Muscle of leg (tissue), 3 donors: ENCODE measurements at regions not wholly inside any gene's neighbourhood (a gene's known extent, or its start where the extent isn't known, plus 50 kb on each side); places are given as distances from the start of the nearest gene placed in this dataset.
A peak's percentile ranks its signal among the peaks of the same experiment; 100 is the strongest.

Experiments
- DNase-seq: peaks from one replicate; pipeline ENCODE4 v3.0.0; 2013
- H3K27ac ChIP-seq: one replicate; pipeline ENCODE4 v1.5.1; 2013; ENCODE audit warnings: mild to moderate bottlenecking, low read length, control low read depth
- H3K27me3 ChIP-seq: one replicate; pipeline ENCODE4 v1.6.1; 2013; ENCODE audit warnings: low read length; ENCODE audit not compliant: control insufficient read depth, insufficient read depth
- H3K36me3 ChIP-seq: one replicate; pipeline ENCODE4 v1.6.1; 2013; ENCODE audit warnings: low read length; ENCODE audit not compliant: control insufficient read depth, insufficient read depth
- H3K4me1 ChIP-seq: one replicate; pipeline ENCODE4 v1.6.1; 2013; ENCODE audit warnings: low read length; ENCODE audit not compliant: control insufficient read depth, insufficient read depth
- H3K4me3 ChIP-seq: one replicate; pipeline ENCODE4 v1.5.1; 2013; ENCODE audit warnings: low read length, control low read depth
- H3K9me3 ChIP-seq: replicated peaks from 2 replicates; pipeline ENCODE4 v1.6.1; 2013; ENCODE audit warnings: low read depth, low read length; ENCODE audit not compliant: control insufficient read depth
- WGBS: methylation state at CpG from one replicate; pipeline ENCODE4 v1.1.5; 2013; ENCODE audit warnings: missing lambda C conversion rate; ENCODE audit not compliant: insufficient coverage; 5-methylcytosine and 5-hydroxymethylcytosine counted together

GRCh38 chr2:237158194-237158593 lies 72.5 kb downstream of the COPS8 start:
- no peak for DNase-seq
- no peaks in the 10 kb centered on the region for H3K9me3 ChIP-seq
- no peak overlapping the region for H3K4me3 ChIP-seq
- H3K27me3 ChIP-seq = no peaks in the 10 kb centered on the region
- no peak overlapping the region for H3K27ac ChIP-seq
- H3K36me3 ChIP-seq = no peaks in the 10 kb centered on the region
- WGBS = 91% methylated on average over 6 of the region's 7 CpGs
- H3K4me1 ChIP-seq = peaks cover 58% of the 10 kb centered on the region

- H3K4me3 ChIP-seq = no peak overlapping the region
- H3K27ac ChIP-seq = peak overlapping the region; percentile 44
- 87% methylated on average over 5 of the region's 10 CpGs for WGBS
- peak; percentile 85 for DNase-seq
- H3K9me3 ChIP-seq = no peaks in the 10 kb centered on the region
- no peaks in the 10 kb centered on the region for H3K36me3 ChIP-seq
- H3K4me1 ChIP-seq = peaks cover 56% of the 10 kb centered on the region
- H3K27me3 ChIP-seq = no peaks in the 10 kb centered on the region
These were observed 73.6 kb downstream of the COPS8 start for GRCh38 chr2:237159006-237159911.

- Histone ChIP-seq H3K9me3 (no peaks in the 10 kb centered on the region), H3K36me3 (no peaks in the 10 kb centered on the region), H3K4me1 (peaks cover 48% of the 10 kb centered on the region)
These were observed 74.7 kb downstream of the COPS8 start for GRCh38 chr2:237160271-237160919.

GRCh38 chr2:237161189-237161588 lies 75.5 kb downstream of the COPS8 start:
- Histone ChIP-seq H3K27ac (peak overlapping the region; percentile 72), H3K4me3 (no peak overlapping the region), H3K27me3 (no peaks in the 10 kb centered on the region), H3K9me3 (no peaks in the 10 kb centered on the region), H3K36me3 (no peaks in the 10 kb centered on the region), H3K4me1 (peaks cover 40% of the 10 kb centered on the region)
- DNase-seq = peak; percentile 95
- WGBS = 44% methylated on average over 4 of the region's 5 CpGs

More at GRCh38 chr2:237160271-237160919, 74.7 kb downstream of the COPS8 start:
- Histone ChIP-seq H3K27me3 (no peaks in the 10 kb centered on the region), H3K4me3 (no peak overlapping the region), H3K27ac (peak overlapping the region; percentile 72)
- DNase-seq = peak; percentile 96
- WGBS = 59% methylated on average over 9 of the region's 9 CpGs

- WGBS = 100% methylated on average over 1 of the region's 5 CpGs
- peaks cover under 1% of the 10 kb centered on the region for H3K9me3 ChIP-seq
- H3K4me1 ChIP-seq = peaks cover 26% of the 10 kb centered on the region
- no peak for DNase-seq
- no peak overlapping the region for H3K4me3 ChIP-seq
- no peak overlapping the region for H3K27ac ChIP-seq
- no peaks in the 10 kb centered on the region for H3K36me3 ChIP-seq
- no peaks in the 10 kb centered on the region for H3K27me3 ChIP-seq
These were observed 77.3 kb downstream of the COPS8 start for GRCh38 chr2:237162959-237163358.

- 58% methylated on average over 4 of the region's 10 CpGs for WGBS
- H3K4me3 ChIP-seq = no peak overlapping the region
- H3K4me1 ChIP-seq = peaks cover 19% of the 10 kb centered on the region
- DNase-seq = no peak
- no peaks in the 10 kb centered on the region for H3K27me3 ChIP-seq
- H3K9me3 ChIP-seq = peaks cover 7% of the 10 kb centered on the region
- H3K27ac ChIP-seq = no peak overlapping the region
- no peaks in the 10 kb centered on the region for H3K36me3 ChIP-seq
These were observed 78.9 kb downstream of the COPS8 start for GRCh38 chr2:237164474-237165042.

- WGBS = 78% methylated on average over 4 of the region's 5 CpGs
- DNase-seq = no peak
- H3K4me3 ChIP-seq = no peak overlapping the region
- H3K27me3 ChIP-seq = no peaks in the 10 kb centered on the region
- H3K36me3 ChIP-seq = no peaks in the 10 kb centered on the region
- peaks cover 7% of the 10 kb centered on the region for H3K9me3 ChIP-seq
- H3K4me1 ChIP-seq = peaks cover 12% of the 10 kb centered on the region
- H3K27ac ChIP-seq = no peak overlapping the region
These were observed 80.0 kb downstream of the COPS8 start for GRCh38 chr2:237165405-237166276.

- DNase-seq = no peak
- Histone ChIP-seq H3K4me1 (peaks cover 7% of the 10 kb centered on the region), H3K9me3 (peaks cover 7% of the 10 kb centered on the region), H3K27ac (no peak overlapping the region), H3K36me3 (no peaks in the 10 kb centered on the region), H3K27me3 (no peaks in the 10 kb centered on the region), H3K4me3 (no peak overlapping the region)
- WGBS = no CpG with 5 or more reads among the region's 4 CpGs
These were observed 81.3 kb downstream of the COPS8 start for GRCh38 chr2:237167038-237167437.

- H3K27me3 ChIP-seq = no peaks in the 10 kb centered on the region
- H3K27ac ChIP-seq = no peak overlapping the region
- WGBS = 100% methylated on average over 1 of the region's 5 CpGs
- peaks cover 7% of the 10 kb centered on the region for H3K9me3 ChIP-seq
- H3K4me1 ChIP-seq = peaks cover 7% of the 10 kb centered on the region
- DNase-seq = no peak
- H3K4me3 ChIP-seq = no peak overlapping the region
- H3K36me3 ChIP-seq = no peaks in the 10 kb centered on the region
These were observed 82.2 kb downstream of the COPS8 start for GRCh38 chr2:237167934-237168333.
